ENCODE measurements at regions not wholly inside any gene's neighbourhood (a gene's known extent, or its start where the extent isn't known, plus 50 kb on each side); places are given as distances from the start of the nearest gene placed in this dataset.

GRCh38 chr13:85603735-85604134 lies 195.5 kb downstream of the SLITRK6 start:
- TF ChIP-seq CTCF (IDR thresholded peaks at IDR 0.05; ENCODE audit: insufficient read depth, low read length): no peak
- TF ChIP-seq, protein P1, sequence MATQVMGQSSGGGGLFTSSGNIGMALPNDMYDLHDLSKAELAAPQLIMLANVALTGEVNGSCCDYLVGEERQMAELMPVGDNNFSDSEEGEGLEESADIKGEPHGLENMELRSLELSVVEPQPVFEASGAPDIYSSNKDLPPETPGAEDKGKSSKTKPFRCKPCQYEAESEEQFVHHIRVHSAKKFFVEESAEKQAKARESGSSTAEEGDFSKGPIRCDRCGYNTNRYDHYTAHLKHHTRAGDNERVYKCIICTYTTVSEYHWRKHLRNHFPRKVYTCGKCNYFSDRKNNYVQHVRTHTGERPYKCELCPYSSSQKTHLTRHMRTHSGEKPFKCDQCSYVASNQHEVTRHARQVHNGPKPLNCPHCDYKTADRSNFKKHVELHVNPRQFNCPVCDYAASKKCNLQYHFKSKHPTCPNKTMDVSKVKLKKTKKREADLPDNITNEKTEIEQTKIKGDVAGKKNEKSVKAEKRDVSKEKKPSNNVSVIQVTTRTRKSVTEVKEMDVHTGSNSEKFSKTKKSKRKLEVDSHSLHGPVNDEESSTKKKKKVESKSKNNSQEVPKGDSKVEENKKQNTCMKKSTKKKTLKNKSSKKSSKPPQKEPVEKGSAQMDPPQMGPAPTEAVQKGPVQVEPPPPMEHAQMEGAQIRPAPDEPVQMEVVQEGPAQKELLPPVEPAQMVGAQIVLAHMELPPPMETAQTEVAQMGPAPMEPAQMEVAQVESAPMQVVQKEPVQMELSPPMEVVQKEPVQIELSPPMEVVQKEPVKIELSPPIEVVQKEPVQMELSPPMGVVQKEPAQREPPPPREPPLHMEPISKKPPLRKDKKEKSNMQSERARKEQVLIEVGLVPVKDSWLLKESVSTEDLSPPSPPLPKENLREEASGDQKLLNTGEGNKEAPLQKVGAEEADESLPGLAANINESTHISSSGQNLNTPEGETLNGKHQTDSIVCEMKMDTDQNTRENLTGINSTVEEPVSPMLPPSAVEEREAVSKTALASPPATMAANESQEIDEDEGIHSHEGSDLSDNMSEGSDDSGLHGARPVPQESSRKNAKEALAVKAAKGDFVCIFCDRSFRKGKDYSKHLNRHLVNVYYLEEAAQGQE (IDR thresholded peaks at IDR 0.05; ENCODE audit: insufficient replicate concordance, low read depth): no peak
